HL-60 (cell line): ENCODE measurements at regions not wholly inside any gene's neighbourhood (a gene's known extent, or its start where the extent isn't known, plus 50 kb on each side); places are given as distances from the start of the nearest gene placed in this dataset.

ENCODE experiments used
- DNase-seq, 2 experiments: peaks; one replicate each; pipeline ENCODE4 v3.0.0-alpha.2; 2010 to 2020; ENCODE audit warnings: low read depth in 1 of 2, low spot score in 1 of 2
- H3K27ac ChIP-seq: fragments of 250-450 bp; sonication (Bioruptor Pico); replicated peaks from 2 replicates; pipeline ENCODE4 v1.5.1; 2020; ENCODE audit warnings: mild to moderate bottlenecking, moderate library complexity
- H3K27me3 ChIP-seq: fragments of 250-450 bp; sonication (Bioruptor Pico); 2 replicates; pipeline ENCODE4 v1.5.1; 2021; ENCODE audit warnings: mild to moderate bottlenecking, moderate library complexity; ENCODE audit not compliant: insufficient read depth, poor library complexity, severe bottlenecking
- H3K4me3 ChIP-seq: replicated peaks from 2 replicates; pipeline ENCODE4 v1.5.1; 2011; ENCODE audit warnings: mild to moderate bottlenecking, control low read depth, low read length; ENCODE audit not compliant: insufficient read depth
- CTCF ChIP-seq: IDR thresholded peaks from one replicate; pipeline ENCODE4 v1.5.1; 2011; ENCODE audit warnings: low read length, control low read depth, inconsistent platforms; ENCODE audit not compliant: insufficient read depth
- GABPA ChIP-seq: IDR thresholded peaks from 2 replicates; pipeline ENCODE4 v1.6.1; 2012; ENCODE audit warnings: low read depth
- POLR2AphosphoS5 ChIP-seq: IDR thresholded peaks from 2 replicates; pipeline ENCODE4 v1.6.1; 2012; ENCODE audit warnings: low read depth
- REST ChIP-seq: IDR thresholded peaks from 2 replicates; pipeline ENCODE4 v1.6.1; 2012; ENCODE audit warnings: low read depth; ENCODE audit not compliant: insufficient replicate concordance
- SPI1 ChIP-seq: IDR thresholded peaks from 2 replicates; pipeline ENCODE4 v1.6.1; 2012; ENCODE audit warnings: low read depth, mild to moderate bottlenecking, borderline replicate concordance

DNA sequence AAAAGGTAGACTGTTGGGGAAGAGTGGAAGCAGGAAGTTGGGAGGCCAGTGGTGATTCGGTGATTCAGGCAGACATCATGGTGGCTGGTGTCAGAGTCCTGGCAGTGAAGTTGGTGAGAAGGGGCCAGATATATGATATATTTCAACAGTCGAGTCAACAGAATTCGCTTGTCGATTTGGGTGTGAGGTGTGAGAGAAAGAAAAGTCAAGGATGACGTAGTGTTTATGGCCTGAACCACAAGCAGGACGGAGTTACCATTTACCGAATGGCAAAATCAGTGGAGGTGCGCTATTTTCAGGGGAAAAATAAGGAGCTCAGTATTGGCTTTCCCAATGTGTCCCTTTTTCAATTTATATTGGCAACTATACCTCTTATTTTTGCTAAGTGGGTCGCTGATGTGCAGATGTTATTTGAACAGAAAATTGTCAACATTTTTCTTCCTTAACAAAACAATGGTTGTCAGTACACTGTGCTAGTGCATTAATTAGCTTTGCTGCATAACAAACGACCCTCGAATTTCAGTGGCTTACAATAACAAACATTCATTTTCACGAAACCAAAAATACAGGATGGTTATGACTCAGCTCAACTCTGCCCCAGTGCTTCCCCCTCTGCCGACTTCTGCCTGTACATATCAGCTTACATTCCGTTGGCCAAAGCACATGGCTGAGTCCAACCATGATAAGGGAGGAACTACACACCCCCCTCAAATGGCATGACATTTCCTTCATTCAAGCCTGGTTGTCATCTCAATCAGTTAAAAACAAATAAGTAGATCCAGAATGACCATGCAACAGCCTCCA lies 255.0 kb upstream of the ZFP64 start:
- Histone ChIP-seq H3K4me3 (no peak overlapping the region), H3K27me3 (no peaks in the 10 kb centered on the region), H3K27ac (no peak overlapping the region)
- DNase-seq: no peak
- TF ChIP-seq POLR2AphosphoS5 (no peak), REST (no peak), CTCF (no peak), GABPA (no peak)

GRCh38 chr20:52444455-52444854 lies 252.9 kb upstream of the ZFP64 start:
- TF ChIP-seq REST (no peak), POLR2AphosphoS5 (no peak), CTCF (no peak), GABPA (no peak), SPI1 (no peak)
- H3K27ac ChIP-seq: no peak overlapping the region
- no peak for DNase-seq
- no peaks in the 10 kb centered on the region for H3K27me3 ChIP-seq
- H3K4me3 ChIP-seq: no peak overlapping the region

GRCh38 chr20:52443874-52444273 lies 252.3 kb upstream of the ZFP64 start:
- TF ChIP-seq GABPA: no peak
- TF ChIP-seq POLR2AphosphoS5: no peak
- no peak for TF ChIP-seq CTCF
- TF ChIP-seq SPI1: no peak
- no peak for TF ChIP-seq REST
- Histone ChIP-seq H3K27me3 (no peaks in the 10 kb centered on the region), H3K4me3 (no peak overlapping the region), H3K27ac (no peak overlapping the region)
- no peak for DNase-seq
